HG03521 (cell line): ENCODE measurements at regions not wholly inside any gene's neighbourhood (a gene's known extent, or its start where the extent isn't known, plus 50 kb on each side); places are given as distances from the start of the nearest gene placed in this dataset.
A peak's percentile ranks its signal among the peaks of the same experiment; 100 is the strongest.
"Not testable (repeated sequence)": the region's sequence is repeated elsewhere in the genome, so short reads cannot be mapped to it uniquely, and the experiment has no call there.

Source experiments
- ATAC-seq: cut with Tn5 transposase; IDR thresholded peaks from one replicate; pipeline ENCODE4 v1.9.1; 2021; ENCODE audit warnings: mild to moderate bottlenecking, moderate library complexity; ENCODE audit not compliant: unreplicated experiment

DNA sequence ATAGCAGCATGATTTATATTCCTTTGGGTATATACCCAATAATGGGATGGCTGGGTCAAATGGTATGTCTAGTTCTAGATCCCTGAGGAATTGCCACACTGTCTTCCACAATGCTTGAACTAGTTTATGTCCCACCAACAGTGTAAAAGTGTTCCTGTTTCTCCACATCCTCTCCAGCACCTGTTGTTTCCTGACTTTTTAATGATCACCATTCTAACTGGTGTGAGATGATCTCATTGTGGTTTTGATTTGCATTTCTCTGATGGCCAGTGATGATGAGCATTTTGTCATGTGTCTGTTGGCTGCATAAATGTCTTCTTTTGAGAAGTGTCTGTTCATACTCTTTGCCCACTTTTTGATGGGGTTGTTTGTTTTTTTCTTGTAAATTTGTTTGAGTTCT is 54.0 kb upstream of the GPR89A start:
- ATAC-seq = not testable (repeated sequence)

GRCh38 chr1:145545055-145545454 is 62.7 kb upstream of the GPR89A start:
- ATAC-seq = no peak

- ATAC-seq = not testable (repeated sequence)
Measured at GRCh38 chr1:145541685-145542084, 66.1 kb upstream of the GPR89A start.

DNA sequence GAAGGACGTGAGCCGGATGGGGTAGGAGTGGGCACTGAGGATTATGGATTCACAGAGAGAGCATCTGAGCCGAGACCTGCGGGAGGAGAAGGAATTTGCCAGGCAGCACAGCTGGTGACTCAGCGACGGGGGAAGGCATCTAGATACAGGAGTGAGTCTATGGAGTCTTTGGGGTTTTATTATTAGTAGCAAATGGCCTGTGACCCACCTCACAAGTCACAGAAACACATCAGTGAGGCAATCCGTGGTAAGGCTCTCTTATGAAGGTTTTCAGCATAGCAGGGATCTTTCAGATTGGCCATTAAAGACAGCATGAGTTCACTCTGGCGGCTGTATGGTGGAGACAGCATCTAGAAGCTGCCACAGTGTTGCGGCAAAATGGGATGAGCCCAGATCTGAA is 66.5 kb upstream of the GPR89A start:
- ATAC-seq = not testable (repeated sequence)

DNA sequence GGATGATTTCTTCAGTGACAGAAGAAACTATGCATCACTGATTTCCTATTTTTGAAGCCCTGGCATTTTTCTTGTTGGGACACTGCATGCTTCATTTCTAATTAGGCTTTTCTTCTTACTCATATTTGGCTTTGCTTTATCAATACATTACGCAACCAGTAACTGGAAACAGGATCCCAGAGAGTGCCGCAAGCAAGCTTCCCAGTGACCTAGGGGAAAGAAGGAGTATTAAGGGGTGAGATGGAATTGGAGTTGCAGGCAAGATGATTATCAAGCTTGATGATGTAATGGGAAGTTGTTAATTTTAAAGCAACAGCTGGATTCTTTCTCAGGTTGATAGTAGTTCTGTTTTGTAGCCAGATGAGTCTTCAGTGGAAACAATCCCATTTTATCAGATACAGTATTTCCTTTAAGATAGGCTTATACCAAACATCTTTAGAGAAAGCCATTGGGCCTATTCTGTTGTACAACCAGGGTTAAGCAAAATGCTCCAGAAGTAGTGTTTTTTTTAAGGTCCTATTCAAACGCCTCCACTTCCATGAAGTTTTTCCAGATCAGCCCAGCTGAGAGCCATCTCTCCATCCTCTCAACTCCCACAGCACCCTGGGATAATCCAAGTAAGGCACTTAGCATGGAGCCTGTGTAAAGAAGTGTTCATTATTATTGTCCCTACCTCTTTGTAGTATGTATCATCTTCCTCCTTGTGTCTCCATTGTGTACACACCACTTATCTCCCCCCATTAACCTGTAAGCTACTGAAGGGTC is 69.5 kb upstream of the GPR89A start:
- ATAC-seq = not testable (repeated sequence)

- ATAC-seq = not testable (repeated sequence)
Measured at GRCh38 chr1:145537003-145537402, 70.8 kb upstream of the GPR89A start.

- not testable (repeated sequence) for ATAC-seq
Measured at GRCh38 chr1:145535461-145535860, 72.3 kb upstream of the GPR89A start.

DNA sequence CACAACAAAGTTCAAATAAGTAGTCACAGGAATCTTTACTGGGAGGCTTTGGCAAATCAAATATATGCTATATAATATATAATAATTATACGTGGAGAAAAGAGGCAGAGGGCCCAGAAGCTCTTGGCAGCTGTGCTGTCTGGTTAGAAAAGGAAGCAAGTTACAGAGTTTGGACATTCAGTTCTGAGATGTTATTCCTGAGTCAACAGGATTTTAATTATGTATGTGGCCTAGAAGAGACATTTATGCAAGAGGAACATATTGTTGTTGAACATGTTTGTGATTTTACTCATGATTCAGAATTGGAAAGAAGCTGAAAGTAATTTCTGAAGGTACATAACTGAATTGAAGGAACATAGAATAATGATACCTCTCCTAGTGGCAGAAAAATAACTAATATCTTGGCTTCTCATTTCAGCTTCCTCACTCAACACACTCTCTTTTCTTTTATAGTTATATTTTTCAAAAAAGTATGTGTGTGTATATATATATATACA is 79.7 kb upstream of the GPR89A start:
- not testable (repeated sequence) for ATAC-seq

DNA sequence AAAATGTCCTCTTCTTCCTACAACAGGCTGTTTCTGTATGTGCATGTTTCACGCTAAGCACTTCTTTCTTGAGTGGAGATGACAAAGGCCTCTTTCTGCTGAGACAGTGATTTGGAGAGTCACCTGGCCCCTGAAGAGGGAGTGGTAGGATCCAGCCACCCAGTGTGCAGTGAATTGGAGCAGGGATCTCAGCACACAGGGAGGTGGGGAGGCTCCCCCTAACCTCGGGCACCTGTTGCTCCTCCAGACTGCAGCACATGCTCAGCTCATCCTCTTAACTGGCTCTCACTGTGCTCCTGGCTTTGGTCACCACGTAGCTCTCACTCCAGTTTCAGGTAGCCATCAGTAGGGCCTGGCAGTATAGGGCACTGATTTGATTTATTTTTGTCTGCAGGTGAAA is 87.6 kb upstream of the GPR89A start:
- ATAC-seq = not testable (repeated sequence)

GRCh38 chr1:145519302-145519701 is 88.5 kb upstream of the GPR89A start:
- ATAC-seq = not testable (repeated sequence)

- ATAC-seq = not testable (repeated sequence)
Measured at GRCh38 chr1:145513017-145513416, 87.6 kb upstream of the NBPF20 start.

DNA sequence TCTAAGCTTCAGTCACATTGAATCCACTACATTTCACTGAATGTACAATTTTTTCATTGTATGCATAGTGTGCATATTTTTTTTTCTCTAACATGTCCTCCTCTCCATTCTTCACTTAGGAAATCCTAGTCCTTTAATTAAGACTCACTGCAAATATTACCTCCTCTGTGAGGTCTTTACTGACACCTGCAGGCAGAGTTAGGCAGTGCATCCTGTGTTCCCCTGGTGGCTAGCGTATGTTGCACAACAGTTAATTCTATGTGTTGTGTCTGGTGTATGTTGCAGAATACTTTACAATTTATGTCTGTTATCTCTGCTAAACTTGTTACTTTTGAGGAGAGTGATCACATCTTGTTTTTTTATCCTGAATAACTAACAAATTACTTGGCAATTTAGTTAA is 82.7 kb upstream of the NBPF20 start:
- peak; percentile 54 for ATAC-seq

DNA sequence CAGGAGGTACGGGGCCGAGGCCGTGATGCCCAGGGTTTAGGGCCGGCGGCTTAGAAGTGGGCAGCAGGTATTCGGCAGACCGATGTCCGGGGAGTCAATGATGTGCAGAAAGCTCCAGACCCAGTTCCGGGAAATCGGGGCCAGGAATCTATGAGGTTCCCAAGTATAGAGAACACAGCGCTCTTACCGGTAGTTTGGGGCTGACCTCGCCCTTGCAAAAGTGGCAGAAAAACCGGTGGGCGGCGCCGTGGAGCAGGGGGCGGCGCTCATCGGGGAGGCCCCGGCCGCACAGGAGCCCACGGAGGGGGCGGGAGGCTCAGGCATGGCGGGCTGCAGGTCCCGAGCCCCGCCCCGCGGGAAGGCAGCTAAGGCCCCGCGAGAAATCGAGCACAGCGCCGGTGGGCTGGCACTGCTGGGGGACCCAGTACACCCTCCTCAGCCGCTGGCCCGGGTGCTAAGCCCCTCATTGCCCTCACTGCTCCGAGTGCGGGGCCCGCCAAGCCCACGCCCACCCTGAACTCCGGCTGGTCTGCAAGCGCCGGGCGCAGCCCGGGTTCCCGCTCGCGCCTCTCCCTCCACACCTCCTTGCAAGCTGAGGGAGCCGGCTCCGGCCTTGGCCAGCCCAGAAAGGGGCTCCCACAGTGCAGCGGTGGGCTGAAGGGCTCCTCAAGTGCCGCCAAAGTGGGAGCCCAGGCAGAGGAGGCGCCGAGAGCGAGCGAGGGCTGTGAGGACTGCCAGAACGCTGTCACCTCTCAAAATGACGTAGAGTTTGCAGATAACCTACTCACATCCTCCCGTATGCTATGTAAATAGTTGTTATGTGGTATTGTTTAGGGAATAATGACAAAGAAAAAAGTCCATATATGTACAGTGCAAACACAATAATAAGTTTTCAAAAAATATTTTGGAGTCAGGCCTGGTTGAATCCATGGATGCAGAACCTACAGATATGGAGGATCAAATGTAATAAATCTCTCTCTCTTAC is 80.6 kb upstream of the NBPF20 start:
- not testable (repeated sequence) for ATAC-seq

GRCh38 chr1:145504834-145505413 is 79.5 kb upstream of the NBPF20 start:
- not testable (repeated sequence) for ATAC-seq

DNA sequence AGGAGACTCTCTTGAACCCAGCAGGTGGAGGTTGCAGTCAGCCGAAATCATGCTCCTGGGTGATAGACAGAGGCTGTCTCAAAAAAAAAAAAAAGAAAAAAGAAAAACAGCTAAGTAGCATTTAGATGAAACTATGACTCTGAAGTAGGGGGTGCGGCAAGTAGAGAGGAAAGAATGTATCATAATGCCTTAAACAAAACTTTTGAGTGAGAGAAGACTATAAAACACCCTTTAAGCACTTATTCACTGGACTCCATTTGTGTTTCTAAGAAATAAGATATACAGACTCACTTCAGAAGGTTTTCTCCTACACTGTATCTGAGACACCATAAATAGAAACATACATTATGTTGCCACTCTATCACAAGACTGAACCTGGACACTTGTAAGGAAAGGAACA is 78.9 kb upstream of the NBPF20 start:
- not testable (repeated sequence) for ATAC-seq

- ATAC-seq = not testable (repeated sequence)
Measured at GRCh38 chr1:145500251-145500650, 74.8 kb upstream of the NBPF20 start.

GRCh38 chr1:145495077-145495871 is 69.9 kb upstream of the NBPF20 start:
- not testable (repeated sequence) for ATAC-seq

DNA sequence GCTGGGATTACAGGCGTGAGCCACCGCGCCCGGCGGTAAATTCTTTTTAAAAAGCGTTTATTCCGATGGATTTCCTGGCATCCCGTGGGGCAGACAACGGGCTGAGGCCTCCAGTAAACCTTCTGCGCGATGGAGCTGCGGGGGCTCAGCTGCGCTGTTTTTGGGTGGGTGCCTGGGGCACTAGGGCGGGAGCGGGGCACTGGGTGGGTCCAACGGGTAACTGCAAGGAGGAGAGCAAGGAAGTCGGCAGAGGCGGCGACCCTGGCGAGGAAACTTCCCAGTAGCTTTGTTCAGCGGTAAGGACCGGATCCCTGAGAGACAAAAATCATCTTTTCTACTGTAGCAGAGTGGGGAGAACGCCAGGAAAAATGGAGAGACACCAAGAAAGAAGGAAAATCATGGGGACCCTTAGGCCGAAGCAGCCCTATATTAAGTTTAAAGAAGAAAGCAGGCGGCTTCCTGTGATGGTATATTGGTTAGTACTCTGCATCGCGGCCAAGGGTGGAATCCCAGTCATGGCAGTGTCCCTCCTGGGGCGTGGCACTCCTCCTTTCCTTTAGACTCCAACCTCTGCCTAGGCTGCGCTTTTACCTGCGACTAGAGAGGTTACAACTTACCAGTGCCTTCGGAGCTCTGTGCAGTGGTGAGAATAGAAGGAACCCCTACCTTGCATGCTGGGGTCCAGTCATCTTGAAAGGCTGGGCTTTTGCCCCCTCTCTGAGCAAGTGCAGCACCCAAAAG is 63.0 kb upstream of the NBPF20 start:
- not testable (repeated sequence) for ATAC-seq

- ATAC-seq = not testable (repeated sequence)
Measured at GRCh38 chr1:145487156-145487555, 61.8 kb upstream of the NBPF20 start.
